ENCODE measurements at regions not wholly inside any gene's neighbourhood (a gene's known extent, or its start where the extent isn't known, plus 50 kb on each side); places are given as distances from the start of the nearest gene placed in this dataset.

DNA sequence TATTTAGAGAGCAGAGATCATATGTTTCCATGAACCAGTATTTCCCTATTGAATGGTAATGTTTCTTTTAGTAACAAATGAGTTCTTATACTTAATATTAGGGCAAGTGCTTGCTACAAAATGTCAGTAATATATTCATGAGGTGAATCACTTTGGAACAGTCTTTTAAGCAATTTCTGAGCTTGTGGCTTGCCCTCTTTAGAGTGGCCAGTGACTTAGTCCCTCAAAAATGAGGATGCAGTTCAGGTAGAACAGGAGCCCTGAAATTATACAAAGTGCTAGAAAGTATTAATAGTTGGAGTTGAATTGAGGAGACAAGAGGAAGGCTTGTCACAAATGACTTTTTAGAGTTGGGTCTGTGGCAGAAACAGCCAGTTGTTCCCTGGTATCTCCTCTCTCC, 53.4 kb upstream of the PITX2 start:
- in situ Hi-C loops (cut with MboI; ENCODE audit: low sequenced_read_pairs) (no loop called here), intact Hi-C loops (cut with micrococcal nuclease) (no loop called here), dilution Hi-C loops (cut with HindIII; ENCODE audit: low sequenced_read_pairs, unreplicated experiment) (no loop called here)
- no peaks in the 10 kb centered on the region for H3K79me1 ChIP-seq (ENCODE audit: low read depth in 1 of 2, low read length in 2 of 2)
- no peak overlapping the region for H3K4ac ChIP-seq (ENCODE audit: low read depth, low read length)
- H4K91ac ChIP-seq (ENCODE audit: insufficient read depth, low read depth, low read length), result no peak overlapping the region
- no peaks in the 10 kb centered on the region for H4K20me1 ChIP-seq (ENCODE audit: insufficient read depth, low read length)
- no peak overlapping the region for H4K8ac ChIP-seq (ENCODE audit: low read depth in 2 of 2, low read length in 2 of 2)
- peaks cover 3% of the 10 kb centered on the region; the same call in 1 of the 2 replicates for H3K9me1 ChIP-seq (ENCODE audit: insufficient read depth, low read length)
- ChIA-PET CTCF (no interaction called here), POLR2A (ENCODE audit: unreplicated experiment) (no interaction called here)
- no peak overlapping the region for H3K56ac ChIP-seq (ENCODE audit: extremely low read depth, insufficient read depth, low read length)
- H2BK120ac ChIP-seq (ENCODE audit: low read depth, low read length), result no peak overlapping the region
- H3K23ac ChIP-seq (ENCODE audit: low read depth, low read length), result no peak overlapping the region
- no TSS peak for BruUV-seq (replicated peaks)
- no peak for DNase-seq
- no peak overlapping the region for H2BK5ac ChIP-seq (ENCODE audit: low read depth, low read length, poor library complexity, severe bottlenecking)
- ATAC-seq (ENCODE audit: low read depth), result no peak
- H2AK5ac ChIP-seq (ENCODE audit: low read depth, low read length), result no peak overlapping the region
- no peaks in the 10 kb centered on the region for H3K4me1 ChIP-seq (ENCODE audit: control insufficient read depth, insufficient read depth, low read length)
- H2AFZ ChIP-seq (replicated peaks; ENCODE audit: low read length, poor library complexity), result no peak overlapping the region
- no peaks in the 10 kb centered on the region for H3K36me3 ChIP-seq (ENCODE audit: control insufficient read depth, insufficient read depth, low read length)
- no peak overlapping the region for H2BK15ac ChIP-seq (ENCODE audit: low read depth, low read length)
- H3K14ac ChIP-seq (replicated peaks; ENCODE audit: low read depth, low read length), result no peak overlapping the region
- H3K18ac ChIP-seq (ENCODE audit: low read depth, low read length), result no peak overlapping the region
- H3K4me3 ChIP-seq (ENCODE audit: insufficient read depth, low read depth, low read length), result no peak overlapping the region
- H3K27ac ChIP-seq (ENCODE audit: insufficient read depth, low read length), result no peak overlapping the region
- H2AK9ac ChIP-seq (replicated peaks; ENCODE audit: low read depth, low read length, poor library complexity), result no peak overlapping the region
- H3K4me2 ChIP-seq (ENCODE audit: low read depth, low read length), result no peak overlapping the region
- TF ChIP-seq RFX5 (IDR thresholded peaks at IDR 0.05; ENCODE audit: low read depth, low read length), result no peak
- TF ChIP-seq, protein P1, sequence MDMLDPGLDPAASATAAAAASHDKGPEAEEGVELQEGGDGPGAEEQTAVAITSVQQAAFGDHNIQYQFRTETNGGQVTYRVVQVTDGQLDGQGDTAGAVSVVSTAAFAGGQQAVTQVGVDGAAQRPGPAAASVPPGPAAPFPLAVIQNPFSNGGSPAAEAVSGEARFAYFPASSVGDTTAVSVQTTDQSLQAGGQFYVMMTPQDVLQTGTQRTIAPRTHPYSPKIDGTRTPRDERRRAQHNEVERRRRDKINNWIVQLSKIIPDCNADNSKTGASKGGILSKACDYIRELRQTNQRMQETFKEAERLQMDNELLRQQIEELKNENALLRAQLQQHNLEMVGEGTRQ (IDR thresholded peaks at IDR 0.05; ENCODE audit: low read depth, low read length), result no peak
- H3K9me3 ChIP-seq (ENCODE audit: control insufficient read depth, insufficient read depth, low read length), result no peaks in the 10 kb centered on the region
- H3K27me3 ChIP-seq (ENCODE audit: control insufficient read depth, insufficient read depth, low read length), result no peaks in the 10 kb centered on the region
- no peak overlapping the region for H2BK20ac ChIP-seq (ENCODE audit: low read depth, low read length)
- no peak overlapping the region for H3K9ac ChIP-seq (ENCODE audit: low read depth, low read length)
- no peak overlapping the region for H4K5ac ChIP-seq (ENCODE audit: low read depth, low read length)

All from IMR-90 (cell line).